Suprapubic skin (tissue), 4 donors: ENCODE measurements at regions not wholly inside any gene's neighbourhood (a gene's known extent, or its start where the extent isn't known, plus 50 kb on each side); places are given as distances from the start of the nearest gene placed in this dataset.

ENCODE experiments used
- EP300 ChIP-seq: sonication (generic); formaldehyde crosslinking; IDR thresholded peaks from one replicate; pipeline ENCODE4 v1.6.1; 2017; ENCODE audit warnings: antibody characterized with exemption
- POLR2A ChIP-seq, 2 donors: fragments of 450-650 bp; IDR thresholded peaks; one replicate each; pipeline ENCODE4 v1.6.1; 2017; ENCODE audit warnings: antibody characterized with exemption in 2 of 2, mild to moderate bottlenecking in 2 of 2, moderate library complexity in 2 of 2
- POLR2AphosphoS5 ChIP-seq, 3 donors: sonication (generic); formaldehyde crosslinking; IDR thresholded peaks; one replicate each; pipeline ENCODE4 v1.6.1; 2017; ENCODE audit warnings: antibody characterized with exemption in 3 of 3
- TF ChIP-seq, protein P1 (sequence below), 2 donors: fragments of 200-600 bp in 1 of 2; fragments of 450-650 bp in 1 of 2; sonication (generic) in 1 of 2; IDR thresholded peaks; one replicate each; pipeline ENCODE4 v1.5.1; 2016 to 2019; ENCODE audit warnings: antibody characterized with exemption in 2 of 2, mild to moderate bottlenecking in 1 of 2, moderate library complexity in 1 of 2

DNA sequence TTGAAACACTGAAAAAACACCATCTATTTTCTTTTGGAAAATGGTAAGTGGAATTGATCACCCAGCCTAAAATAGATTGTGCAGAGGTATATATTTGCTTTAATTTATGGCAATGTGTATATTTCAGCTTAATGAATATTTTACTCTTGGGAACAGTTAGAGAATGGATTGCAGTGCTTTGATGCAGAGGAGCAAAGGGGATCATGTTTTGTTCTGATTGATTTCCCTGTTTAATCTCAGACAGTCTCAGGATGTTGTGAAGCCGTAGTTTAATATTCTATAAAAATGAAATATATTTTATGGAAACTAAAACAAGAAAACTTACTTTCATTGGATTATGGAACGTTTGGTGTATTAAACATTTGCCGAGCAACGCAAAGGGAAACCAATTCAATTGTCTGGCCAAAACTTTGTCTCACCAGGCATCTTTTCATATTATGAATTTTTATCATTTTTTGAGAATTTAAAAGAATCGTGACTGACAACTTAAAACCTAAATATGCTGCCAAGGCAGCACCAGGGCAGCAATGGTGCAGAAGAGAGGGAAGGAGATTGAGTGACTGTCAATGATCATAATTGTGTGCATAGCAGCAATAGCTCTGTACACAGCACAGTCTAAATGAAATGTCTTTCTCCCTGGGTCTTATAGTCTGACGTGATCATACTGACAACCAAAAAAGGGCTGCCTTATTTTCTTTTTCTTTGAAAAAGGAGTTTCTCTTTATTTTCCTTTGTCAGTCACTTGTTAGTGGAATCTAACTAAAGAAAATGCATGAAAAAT, 105.5 kb upstream of the EPHA7 start:
- TF ChIP-seq, protein P1, sequence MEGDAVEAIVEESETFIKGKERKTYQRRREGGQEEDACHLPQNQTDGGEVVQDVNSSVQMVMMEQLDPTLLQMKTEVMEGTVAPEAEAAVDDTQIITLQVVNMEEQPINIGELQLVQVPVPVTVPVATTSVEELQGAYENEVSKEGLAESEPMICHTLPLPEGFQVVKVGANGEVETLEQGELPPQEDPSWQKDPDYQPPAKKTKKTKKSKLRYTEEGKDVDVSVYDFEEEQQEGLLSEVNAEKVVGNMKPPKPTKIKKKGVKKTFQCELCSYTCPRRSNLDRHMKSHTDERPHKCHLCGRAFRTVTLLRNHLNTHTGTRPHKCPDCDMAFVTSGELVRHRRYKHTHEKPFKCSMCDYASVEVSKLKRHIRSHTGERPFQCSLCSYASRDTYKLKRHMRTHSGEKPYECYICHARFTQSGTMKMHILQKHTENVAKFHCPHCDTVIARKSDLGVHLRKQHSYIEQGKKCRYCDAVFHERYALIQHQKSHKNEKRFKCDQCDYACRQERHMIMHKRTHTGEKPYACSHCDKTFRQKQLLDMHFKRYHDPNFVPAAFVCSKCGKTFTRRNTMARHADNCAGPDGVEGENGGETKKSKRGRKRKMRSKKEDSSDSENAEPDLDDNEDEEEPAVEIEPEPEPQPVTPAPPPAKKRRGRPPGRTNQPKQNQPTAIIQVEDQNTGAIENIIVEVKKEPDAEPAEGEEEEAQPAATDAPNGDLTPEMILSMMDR (IDR thresholded peaks at IDR 0.05): no peak
- no peak for TF ChIP-seq POLR2AphosphoS5 (IDR thresholded peaks at IDR 0.05)
- no peak for TF ChIP-seq POLR2A (IDR thresholded peaks at IDR 0.05)
- TF ChIP-seq EP300: no peak
